H9 (cell line): ENCODE measurements at regions not wholly inside any gene's neighbourhood (a gene's known extent, or its start where the extent isn't known, plus 50 kb on each side); places are given as distances from the start of the nearest gene placed in this dataset.

ENCODE experiments used
- DNase-seq: peaks from one replicate; pipeline ENCODE4 v3.0.0-alpha.2; 2017
- H2AFZ ChIP-seq: one replicate; pipeline ENCODE4 v1.6.1; 2013; ENCODE audit warnings: mild to moderate bottlenecking, low read length, control low read depth, moderate library complexity
- H2AK5ac ChIP-seq: 2 replicates; pipeline ENCODE4 v1.6.1; 2013; ENCODE audit warnings: low read length, control low read depth, mixed read lengths; ENCODE audit not compliant: insufficient read length
- H2BK120ac ChIP-seq: one replicate; pipeline ENCODE4 v1.6.1; 2013; ENCODE audit warnings: low read depth, mild to moderate bottlenecking, low read length, control low read depth, inconsistent platforms; ENCODE audit not compliant: poor library complexity, severe bottlenecking
- H2BK12ac ChIP-seq: 2 replicates; pipeline ENCODE4 v1.6.1; 2013; ENCODE audit warnings: low read length, control low read depth, mixed read lengths, low read depth; ENCODE audit not compliant: insufficient read length
- H2BK15ac ChIP-seq: 2 replicates; pipeline ENCODE4 v1.6.1; 2013; ENCODE audit warnings: low read depth, low read length, control low read depth
- H2BK20ac ChIP-seq: one replicate; pipeline ENCODE4 v1.6.1; 2013; ENCODE audit warnings: low read depth, mild to moderate bottlenecking, low read length, control low read depth, inconsistent platforms; ENCODE audit not compliant: poor library complexity, severe bottlenecking
- H2BK5ac ChIP-seq: 2 replicates; pipeline ENCODE4 v1.6.1; 2013; ENCODE audit warnings: low read length, control low read depth, mixed read lengths; ENCODE audit not compliant: insufficient read length
- H3K14ac ChIP-seq: 2 replicates; pipeline ENCODE4 v1.6.1; 2013; ENCODE audit warnings: low read length, control low read depth; ENCODE audit not compliant: insufficient read depth
- H3K18ac ChIP-seq: 2 replicates; pipeline ENCODE4 v1.6.1; 2013; ENCODE audit warnings: low read depth, mild to moderate bottlenecking, mixed read lengths, low read length, control low read depth; ENCODE audit not compliant: insufficient read length
- H3K23ac ChIP-seq: 2 replicates; pipeline ENCODE4 v1.6.1; 2013; ENCODE audit warnings: low read length, control low read depth, mixed read lengths, low read depth; ENCODE audit not compliant: insufficient read length
- H3K23me2 ChIP-seq: 2 replicates; pipeline ENCODE4 v1.6.1; 2013; ENCODE audit warnings: low read depth, mild to moderate bottlenecking, mixed read lengths, low read length, control low read depth; ENCODE audit not compliant: insufficient read length, poor library complexity, severe bottlenecking
- H3K27ac ChIP-seq: 2 replicates; pipeline ENCODE4 v1.5.1; 2013; ENCODE audit warnings: low read length, control low read depth, mixed read lengths, low read depth; ENCODE audit not compliant: insufficient read length
- H3K27me3 ChIP-seq: 2 replicates; pipeline ENCODE4 v1.6.1; 2013; ENCODE audit warnings: low read length, control low read depth, inconsistent platforms; ENCODE audit not compliant: insufficient read depth
- H3K4ac ChIP-seq: 2 replicates; pipeline ENCODE4 v1.6.1; 2013; ENCODE audit warnings: low read depth, mild to moderate bottlenecking, control low read depth, inconsistent platforms, low read length, moderate library complexity
- H3K4me1 ChIP-seq: 2 replicates; pipeline ENCODE4 v1.6.1; 2013; ENCODE audit warnings: low read length, control low read depth, inconsistent platforms; ENCODE audit not compliant: insufficient read depth
- H3K4me2 ChIP-seq: 2 replicates; pipeline ENCODE4 v1.6.1; 2013; ENCODE audit warnings: low read length, control low read depth, mixed read lengths; ENCODE audit not compliant: insufficient read length, insufficient read depth
- H3K56ac ChIP-seq: 2 replicates; pipeline ENCODE4 v1.6.1; 2013; ENCODE audit warnings: low read depth, mild to moderate bottlenecking, mixed read lengths, low read length, control low read depth; ENCODE audit not compliant: insufficient read length
- H3K79me1 ChIP-seq: 2 replicates; pipeline ENCODE4 v1.6.1; 2013; ENCODE audit warnings: low read depth, mild to moderate bottlenecking, moderate library complexity, low read length, control low read depth, inconsistent platforms; ENCODE audit not compliant: insufficient read depth, poor library complexity, severe bottlenecking
- H3K79me2 ChIP-seq: 2 replicates; pipeline ENCODE4 v1.6.1; 2013; ENCODE audit warnings: low read length, control low read depth, inconsistent platforms; ENCODE audit not compliant: insufficient read depth
- H3K9ac ChIP-seq: 2 replicates; pipeline ENCODE4 v1.6.1; 2013; ENCODE audit warnings: low read length, control low read depth, mixed read lengths; ENCODE audit not compliant: insufficient read length; ENCODE audit errors: extremely low read depth
- H3K9me3 ChIP-seq: one replicate; pipeline ENCODE4 v1.6.1; 2013; ENCODE audit warnings: low read depth, low read length, inconsistent platforms; ENCODE audit not compliant: control insufficient read depth
- H3T11ph ChIP-seq: one replicate; pipeline ENCODE4 v1.6.1; 2013; ENCODE audit warnings: mild to moderate bottlenecking, low read length, control low read depth, inconsistent platforms
- H4K20me1 ChIP-seq: one replicate; pipeline ENCODE4 v1.6.1; 2013; ENCODE audit not compliant: control insufficient read depth, insufficient read length, insufficient read depth
- H4K5ac ChIP-seq: 2 replicates; pipeline ENCODE4 v1.6.1; 2013; ENCODE audit warnings: low read depth, mild to moderate bottlenecking, mixed read lengths, low read length, control low read depth; ENCODE audit not compliant: insufficient read length
- H4K8ac ChIP-seq: replicated peaks from 2 replicates; pipeline ENCODE4 v1.6.1; 2013; ENCODE audit warnings: low read length, control low read depth, mixed read lengths, low read depth; ENCODE audit not compliant: insufficient read length
- H4K91ac ChIP-seq: 2 replicates; pipeline ENCODE4 v1.6.1; 2013; ENCODE audit warnings: low read depth, mild to moderate bottlenecking, moderate library complexity, mixed read lengths, low read length, control low read depth; ENCODE audit not compliant: insufficient read length
- H3K27ac Mint-ChIP-seq, 3 experiments: 2 replicates in 2 of 3; 3 replicates in 1 of 3; pipeline ENCODE4 v1.8.0; 2020 to 2021; ENCODE audit warnings: mixed read lengths in 3 of 3, mild to moderate bottlenecking in 1 of 3, moderate library complexity in 1 of 3
- H3K27me3 Mint-ChIP-seq: 2 replicates; pipeline ENCODE4 v1.8.0; 2021; ENCODE audit warnings: low read depth, mild to moderate bottlenecking, moderate library complexity, mixed read lengths
- H3K36me3 Mint-ChIP-seq, 3 experiments: 2 replicates in 2 of 3; 3 replicates in 1 of 3; pipeline ENCODE4 v1.8.0; 2020 to 2021; ENCODE audit warnings: low read depth in 3 of 3, mixed read lengths in 3 of 3; ENCODE audit not compliant: insufficient read depth in 1 of 3
- H3K4me1 Mint-ChIP-seq, 2 experiments: 2 replicates each; pipeline ENCODE4 v1.8.0; 2020; ENCODE audit warnings: mixed read lengths in 2 of 2
- H3K4me3 Mint-ChIP-seq, 2 experiments: 2 replicates in 1 of 2; 3 replicates in 1 of 2; pipeline ENCODE4 v1.8.0; 2020 to 2021; ENCODE audit warnings: mild to moderate bottlenecking in 2 of 2, mixed read lengths in 2 of 2, moderate library complexity in 1 of 2
- H3K9me3 Mint-ChIP-seq, 2 experiments: 2 replicates in 1 of 2; 3 replicates in 1 of 2; pipeline ENCODE4 v1.8.0; 2020; ENCODE audit warnings: mild to moderate bottlenecking in 2 of 2, mixed read lengths in 2 of 2, moderate library complexity in 1 of 2
- CTCF ChIP-seq: fragments of 200-600 bp; sonication (generic); conservative IDR thresholded peaks from 3 replicates; pipeline ENCODE4 v1.8.0; 2021; ENCODE audit warnings: antibody characterized with exemption, mild to moderate bottlenecking
- WGBS: extraction: QIAGEN DNeasy Blood & Tissue Kit; methylation state at CpG from one replicate; pipeline ENCODE4 v1.1.7; 2013; ENCODE audit warnings: missing lambda C conversion rate, low lambda C conversion rate, mixed read lengths; ENCODE audit not compliant: insufficient read length; ENCODE audit errors: extremely low coverage; 5-methylcytosine and 5-hydroxymethylcytosine counted together

GRCh38 chr5:2375757-2376250, 375.7 kb downstream of the IRX2 start:
- no peak overlapping the region for H3T11ph ChIP-seq
- no peaks in the 10 kb centered on the region for H3K9me3 ChIP-seq
- Mint-ChIP-seq H3K36me3 (no peaks in the 10 kb centered on the region; a peak in 1 of 7 replicates), H3K4me3 (no peak overlapping the region), H3K27me3 (peaks cover 11% of the 10 kb centered on the region), H3K4me1 (peaks cover 4 to 5% of the 10 kb centered on the region in 2 experiments; a peak in 3 of 4 replicates), H3K27ac (no peak overlapping the region), H3K9me3 (peaks cover 3 to 6% of the 10 kb centered on the region in 2 experiments; a peak in 4 of 5 replicates)
- no peak for TF ChIP-seq CTCF
- H2BK20ac ChIP-seq = no peak overlapping the region
- H3K14ac ChIP-seq = no peak overlapping the region
- no peak overlapping the region for H3K4me2 ChIP-seq
- no peak overlapping the region for H4K5ac ChIP-seq
- H3K4me1 ChIP-seq = no peaks in the 10 kb centered on the region
- H4K91ac ChIP-seq = no peak overlapping the region
- H3K9ac ChIP-seq = no peak overlapping the region
- H3K23ac ChIP-seq = no peak overlapping the region
- no CpG with 5 or more reads among the region's 11 CpGs for WGBS
- H2AK5ac ChIP-seq = no peak overlapping the region
- H3K27ac ChIP-seq = no peak overlapping the region
- H4K20me1 ChIP-seq = no peaks in the 10 kb centered on the region
- no peaks in the 10 kb centered on the region for H3K79me2 ChIP-seq
- no peak overlapping the region for H3K56ac ChIP-seq
- H3K23me2 ChIP-seq = no peaks in the 10 kb centered on the region
- H3K79me1 ChIP-seq = no peaks in the 10 kb centered on the region
- no peak overlapping the region for H2BK12ac ChIP-seq
- no peak overlapping the region for H2BK5ac ChIP-seq
- no peaks in the 10 kb centered on the region for H3K27me3 ChIP-seq
- H2BK120ac ChIP-seq = no peak overlapping the region
- H3K18ac ChIP-seq = no peak overlapping the region
- no peak overlapping the region for H2BK15ac ChIP-seq
- no peak overlapping the region for H3K4ac ChIP-seq
- no peak for DNase-seq
- no peak overlapping the region for H2AFZ ChIP-seq
- no peak overlapping the region for H4K8ac ChIP-seq
